Ramos (cell line): ENCODE measurements at regions not wholly inside any gene's neighbourhood (a gene's known extent, or its start where the extent isn't known, plus 50 kb on each side); places are given as distances from the start of the nearest gene placed in this dataset.
"Not testable (repeated sequence)": the region's sequence is repeated elsewhere in the genome, so short reads cannot be mapped to it uniquely, and the experiment has no call there.

ENCODE experiments used
- in situ Hi-C: fragments of 300-500 bp; cut with MboI; formaldehyde crosslinking; loops from one replicate; pipeline ENCODE4 v1.14.3; 2022; ENCODE audit warnings: low sequenced_read_pairs; ENCODE audit not compliant: unreplicated experiment

GRCh38 chr13:65143920-65144319 lies 2086.2 kb downstream of the PCDH9 start:
- in situ Hi-C loops = no loop called here

DNA sequence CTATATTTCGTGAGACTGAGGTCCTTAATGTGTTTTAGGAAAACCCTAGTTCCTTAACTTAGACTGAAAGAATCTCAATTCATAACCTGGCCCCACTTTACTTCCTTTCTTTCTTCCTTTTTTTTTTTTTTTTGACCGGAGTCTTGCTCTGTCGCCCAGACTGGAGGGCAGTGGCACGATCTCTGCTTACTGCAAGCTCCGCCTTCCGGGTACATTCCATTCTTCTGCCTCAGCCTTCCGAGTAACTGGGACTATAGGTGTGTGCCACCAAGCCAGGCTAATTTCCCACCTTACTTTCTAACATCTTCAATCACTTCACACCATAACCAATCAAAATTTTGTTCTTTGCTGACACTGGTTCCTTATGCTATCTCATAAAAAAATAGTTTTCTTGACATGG lies 2097.0 kb downstream of the PCDH9 start:
- in situ Hi-C loops = no loop called here

GRCh38 chr13:65125236-65125635 lies 2104.9 kb downstream of the PCDH9 start:
- in situ Hi-C loops = no loop called here

- in situ Hi-C loops = no loop called here
These were observed 2117.6 kb downstream of the PCDH9 start for GRCh38 chr13:65112531-65112941.

GRCh38 chr13:65112123-65112522 lies 2118.0 kb downstream of the PCDH9 start:
- in situ Hi-C loops = no loop called here

- in situ Hi-C loops = no loop called here
These were observed 2118.9 kb downstream of the PCDH9 start for GRCh38 chr13:65111223-65111622.

GRCh38 chr13:65104436-65104835 lies 2125.7 kb downstream of the PCDH9 start:
- in situ Hi-C loops = not testable (repeated sequence)

GRCh38 chr13:65103351-65103750 lies 2126.8 kb downstream of the PCDH9 start:
- in situ Hi-C loops = no loop called here

GRCh38 chr13:65095161-65096082 lies 2134.7 kb downstream of the PCDH9 start:
- in situ Hi-C loops = no loop called here

DNA sequence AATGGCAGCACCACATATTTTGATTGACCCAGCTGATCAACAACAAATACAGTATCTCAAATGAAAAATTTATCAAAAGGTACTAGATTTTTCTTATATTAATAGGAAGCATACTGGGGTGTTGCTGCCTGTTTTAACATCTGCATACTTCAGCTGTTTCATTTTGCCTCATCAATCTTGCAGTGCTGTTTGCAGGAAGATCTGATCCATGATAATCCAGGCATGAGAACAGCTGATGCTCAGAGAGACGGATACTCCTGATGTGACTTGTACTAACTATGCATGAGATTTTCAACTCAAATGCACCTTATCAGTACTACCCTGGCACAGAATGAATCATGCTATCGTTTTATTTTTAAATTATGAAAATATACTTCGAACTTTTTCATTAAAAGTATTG lies 2136.8 kb downstream of the PCDH9 start:
- in situ Hi-C loops = no loop called here

DNA sequence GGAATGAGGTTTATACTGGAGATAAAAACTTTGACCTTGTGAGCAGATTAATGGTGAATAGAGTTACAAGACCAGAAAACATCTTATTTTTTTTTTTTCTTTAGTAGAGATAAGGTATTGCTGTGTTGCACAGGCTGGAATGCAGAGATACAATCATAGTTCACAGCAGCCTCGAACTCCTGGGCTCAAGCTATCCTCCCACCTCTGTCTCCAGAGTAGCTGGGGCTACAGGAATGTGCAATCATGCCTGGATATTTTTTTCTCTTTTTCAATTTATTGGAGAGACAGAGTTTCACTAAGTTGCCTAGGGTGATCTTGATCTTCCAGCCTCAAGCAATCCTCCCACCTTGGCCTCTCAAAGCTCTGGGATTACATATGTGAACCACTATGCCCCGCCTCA lies 2139.1 kb downstream of the PCDH9 start:
- in situ Hi-C loops = no loop called here

DNA sequence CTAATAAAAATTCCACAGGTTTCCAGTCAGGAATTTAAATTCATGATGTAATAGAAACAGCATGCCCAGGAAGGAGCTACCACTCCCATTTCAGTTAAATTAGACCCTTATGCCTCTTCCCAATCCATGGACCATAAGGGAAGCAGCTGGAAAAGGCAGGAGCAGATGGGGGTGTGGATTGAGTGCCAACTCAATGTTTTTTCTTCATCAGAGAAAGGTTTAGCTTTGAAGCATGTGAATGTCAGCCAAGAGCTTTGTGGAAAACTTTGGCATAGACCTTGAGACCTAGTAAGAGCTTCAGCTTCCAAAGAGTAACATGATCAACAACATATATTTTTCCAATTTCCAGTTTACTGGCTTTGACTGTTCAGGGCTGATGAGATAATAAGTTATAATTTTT lies 2139.9 kb downstream of the PCDH9 start:
- in situ Hi-C loops = no loop called here

DNA sequence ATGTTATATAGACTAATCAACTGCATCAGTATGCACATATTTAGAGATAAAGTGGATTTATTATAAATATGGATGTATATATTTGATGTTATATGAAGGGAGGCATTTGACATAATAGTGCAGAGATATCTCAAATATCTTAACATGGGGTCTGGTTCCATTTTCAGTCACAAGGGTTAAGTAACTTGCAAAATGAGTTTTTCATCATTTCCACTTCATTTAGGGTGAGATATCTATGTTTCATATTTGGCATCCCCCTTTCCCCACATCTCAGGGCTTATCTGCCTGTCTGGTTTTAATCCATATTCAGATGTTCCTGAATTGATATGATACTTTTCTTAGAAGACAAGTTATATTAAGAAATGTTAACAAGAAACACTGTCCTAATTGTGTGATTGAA lies 2141.2 kb downstream of the PCDH9 start:
- in situ Hi-C loops = no loop called here

- in situ Hi-C loops = no loop called here
These were observed 2144.2 kb downstream of the PCDH9 start for GRCh38 chr13:65085977-65086376.

- in situ Hi-C loops = no loop called here
These were observed 2155.9 kb downstream of the PCDH9 start for GRCh38 chr13:65074248-65074647.

GRCh38 chr13:65064967-65065366 lies 2165.2 kb downstream of the PCDH9 start:
- in situ Hi-C loops = no loop called here

DNA sequence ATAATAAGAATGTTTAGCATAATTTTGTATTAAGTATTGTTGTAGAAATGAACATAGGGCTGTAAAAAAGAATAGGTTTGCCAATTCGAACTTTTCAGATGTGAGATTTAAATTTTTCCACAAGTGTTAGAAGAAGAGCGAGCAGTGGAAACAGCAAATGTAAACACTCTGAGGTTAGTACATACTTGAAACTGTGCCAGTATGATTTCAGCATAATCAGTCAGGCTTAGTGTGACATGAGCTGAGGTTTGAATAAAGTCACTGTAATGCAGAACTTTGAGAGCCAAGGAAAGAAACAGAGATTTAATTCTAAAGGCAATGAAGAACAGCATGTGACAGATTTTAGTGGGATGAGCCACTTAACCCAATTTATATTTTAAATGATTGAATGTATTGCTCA lies 2166.4 kb downstream of the PCDH9 start:
- in situ Hi-C loops = no loop called here

GRCh38 chr13:65057986-65058385 lies 2172.2 kb downstream of the PCDH9 start:
- in situ Hi-C loops = no loop called here

GRCh38 chr13:65054277-65054676 lies 2175.9 kb downstream of the PCDH9 start:
- in situ Hi-C loops = no loop called here

- in situ Hi-C loops = no loop called here
These were observed 2193.1 kb downstream of the PCDH9 start for GRCh38 chr13:65036999-65037398.

- in situ Hi-C loops = no loop called here
These were observed 2194.8 kb downstream of the PCDH9 start for GRCh38 chr13:65035302-65035701.

DNA sequence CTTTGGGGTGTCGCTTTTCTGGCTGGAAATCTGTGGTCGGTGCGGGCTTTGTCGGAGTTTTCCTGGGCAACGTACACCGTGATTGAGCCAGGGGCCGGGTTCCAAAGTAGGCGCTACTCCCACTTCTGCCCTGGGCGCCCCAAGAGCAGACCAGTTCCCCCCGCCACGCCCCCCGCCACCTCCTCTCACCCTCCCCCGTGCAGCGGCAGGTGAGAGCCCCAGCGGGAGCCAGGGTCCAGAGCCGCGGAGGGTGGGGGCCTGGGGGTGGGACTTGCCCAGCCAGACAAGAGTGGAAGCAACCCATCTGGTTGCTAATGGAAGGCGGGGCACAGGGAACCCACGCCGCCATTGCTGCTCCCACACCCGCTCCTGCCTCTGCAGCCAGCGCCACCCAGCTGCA lies 2195.9 kb downstream of the PCDH9 start:
- in situ Hi-C loops = no loop called here
